ENCODE measurements at regions not wholly inside any gene's neighbourhood (a gene's known extent, or its start where the extent isn't known, plus 50 kb on each side); places are given as distances from the start of the nearest gene placed in this dataset.
"Not testable (repeated sequence)": the region's sequence is repeated elsewhere in the genome, so short reads cannot be mapped to it uniquely, and the experiment has no call there.

- no peak for DNase-seq
Measured at GRCh38 chr9:107852891-107853290, 363.3 kb upstream of the KLF4 start.

GRCh38 chr9:107850653-107851052, 361.1 kb upstream of the KLF4 start:
- no peak for DNase-seq

GRCh38 chr9:107847978-107848964, 358.7 kb upstream of the KLF4 start:
- DNase-seq = no peak

GRCh38 chr9:107842530-107842929, 353.0 kb upstream of the KLF4 start:
- no peak for DNase-seq

GRCh38 chr9:107841076-107841475, 351.5 kb upstream of the KLF4 start:
- DNase-seq = no peak

GRCh38 chr9:107839371-107839770, 349.8 kb upstream of the KLF4 start:
- DNase-seq = no peak

GRCh38 chr9:107838766-107839165, 349.2 kb upstream of the KLF4 start:
- DNase-seq = no peak

GRCh38 chr9:107836300-107836699, 346.7 kb upstream of the KLF4 start:
- no peak for DNase-seq

- DNase-seq = no peak
Measured at GRCh38 chr9:107833295-107833694, 343.7 kb upstream of the KLF4 start.

GRCh38 chr9:107832871-107833270, 343.3 kb upstream of the KLF4 start:
- DNase-seq = no peak

- no peak for DNase-seq
Measured at GRCh38 chr9:107830479-107830878, 340.9 kb upstream of the KLF4 start.

- no peak for DNase-seq
Measured at GRCh38 chr9:107827884-107828283, 338.3 kb upstream of the KLF4 start.

GRCh38 chr9:107827304-107827703, 337.7 kb upstream of the KLF4 start:
- no peak for DNase-seq

GRCh38 chr9:107826688-107826983, 337.1 kb upstream of the KLF4 start:
- DNase-seq = not testable (repeated sequence)

- no peak for DNase-seq
Measured at GRCh38 chr9:107824556-107824955, 335.0 kb upstream of the KLF4 start.

GRCh38 chr9:107819772-107820565, 330.4 kb upstream of the KLF4 start:
- no peak for DNase-seq

- not testable (repeated sequence) for DNase-seq
Measured at GRCh38 chr9:107818503-107818829, 328.9 kb upstream of the KLF4 start.

GRCh38 chr9:107817595-107818502, 328.3 kb upstream of the KLF4 start:
- not testable (repeated sequence) for DNase-seq

- DNase-seq = no peak
Measured at GRCh38 chr9:107816561-107817021, 327.0 kb upstream of the KLF4 start.

- no peak for DNase-seq
Measured at GRCh38 chr9:107815782-107816560, 326.4 kb upstream of the KLF4 start.

GRCh38 chr9:107813287-107813686, 323.7 kb upstream of the KLF4 start:
- DNase-seq = no peak

- no peak for DNase-seq
Measured at GRCh38 chr9:107810461-107810961, 320.9 kb upstream of the KLF4 start.

Measured in cerebellar nuclear complex (tissue), 1 donor.